Fibroblast of lung (primary cell): ENCODE measurements at regions not wholly inside any gene's neighbourhood (a gene's known extent, or its start where the extent isn't known, plus 50 kb on each side); places are given as distances from the start of the nearest gene placed in this dataset.

Source experiments
- CTCF ChIP-seq, 2 donors: IDR thresholded peaks in 1 of 2; conservative IDR thresholded peaks in 1 of 2; 1 replicate in 1 of 2; 2 replicates in 1 of 2; pipeline ENCODE4 v1.5.1; 2011 to 2012; ENCODE audit warnings: low read length in 2 of 2, control low read depth in 1 of 2, inconsistent platforms in 1 of 2, low read depth in 1 of 2, mild to moderate bottlenecking in 1 of 2
- EZH2 ChIP-seq: IDR thresholded peaks from 2 replicates; pipeline ENCODE4 v1.5.1; 2012; ENCODE audit warnings: low read length, control low read depth, mild to moderate bottlenecking; ENCODE audit errors: missing control alignments

- TF ChIP-seq CTCF (conservative IDR thresholded peaks at IDR 0.05 in 1 of 2, IDR thresholded peaks at IDR 0.05 in 1 of 2; ENCODE audit: low read depth in 1 of 2, low read length in 2 of 2), result no peak
- no peak for TF ChIP-seq EZH2
Measured at GRCh38 chr5:144065786-144066185, 104.7 kb downstream of the YIPF5 start.
